OCI-LY3 (cell line): ENCODE measurements at regions not wholly inside any gene's neighbourhood (a gene's known extent, or its start where the extent isn't known, plus 50 kb on each side); places are given as distances from the start of the nearest gene placed in this dataset.

Experiments used
- CTCF ChIP-seq: fragments of 200-600, 300-600 bp; sonication (generic); IDR thresholded peaks from 2 replicates; pipeline ENCODE4 v1.5.1; 2014; ENCODE audit warnings: antibody characterized with exemption, low read length, low read depth
- EZH2phosphoT487 ChIP-seq: fragments of 200-600 bp; shearing (Covaris generic); IDR thresholded peaks from 2 replicates; pipeline ENCODE4 v1.6.1; 2018; ENCODE audit warnings: antibody characterized with exemption, mixed run types, low read depth

DNA sequence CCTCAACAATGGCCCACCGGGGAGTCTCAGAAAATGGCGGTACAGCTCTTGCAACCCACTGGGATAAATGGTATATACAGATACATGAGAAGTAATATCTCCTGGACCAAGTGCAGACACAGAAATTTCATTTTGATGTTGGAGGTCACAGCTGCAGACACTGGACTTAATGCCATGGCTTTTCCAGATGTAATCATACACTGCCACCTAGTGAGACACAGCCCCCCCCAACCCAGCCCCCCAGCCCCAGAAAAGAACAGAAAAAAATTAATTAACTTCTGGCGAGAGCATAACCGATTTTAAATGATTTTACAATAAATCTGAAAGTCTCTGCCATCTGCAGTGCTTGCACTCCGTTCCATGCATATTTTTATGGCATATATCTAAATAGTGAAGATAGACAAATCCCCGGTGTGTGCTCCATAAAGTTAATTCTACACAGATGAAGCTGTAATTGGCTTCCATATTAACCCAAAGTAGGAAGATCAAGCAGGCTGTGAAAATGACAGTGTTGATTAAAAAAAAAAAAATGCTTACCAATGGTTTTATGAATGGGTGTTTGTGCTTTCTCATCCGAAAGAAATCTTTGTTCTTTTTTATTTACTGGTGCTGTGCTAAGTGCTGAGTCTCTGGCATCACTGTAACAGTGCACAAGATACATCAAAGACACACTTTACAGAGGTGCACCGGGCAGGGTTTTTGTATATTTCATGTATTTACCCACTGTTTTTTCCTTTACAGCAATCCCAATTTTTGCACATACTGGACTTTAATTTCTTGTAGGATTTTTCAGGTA is 804.1 kb downstream of the TFAP2A start:
- TF ChIP-seq CTCF (no peak), EZH2phosphoT487 (no peak)
